ENCODE measurements at regions not wholly inside any gene's neighbourhood (a gene's known extent, or its start where the extent isn't known, plus 50 kb on each side); places are given as distances from the start of the nearest gene placed in this dataset.

GRCh38 chr1:207230441-207230840 is 91.0 kb upstream of the CD55 start:
- ATAC-seq (ENCODE audit: insufficient read depth, low read depth): no peak
- no peaks in the 10 kb centered on the region for H3K79me2 ChIP-seq (ENCODE audit: insufficient read depth, low read length)
- no peaks in the 10 kb centered on the region for H3K9me3 ChIP-seq (ENCODE audit: insufficient read depth, low read length, severe bottlenecking)
- TF ChIP-seq EZH2 (IDR thresholded peaks at IDR 0.05; ENCODE audit: borderline replicate concordance, low read depth, low read length, severe bottlenecking): no peak
- TF ChIP-seq CTCF (IDR thresholded peaks at IDR 0.05; ENCODE audit: borderline replicate concordance, extremely low read depth, low read length, poor library complexity, severe bottlenecking): no peak
- no peak for DNase-seq
- no peaks in the 10 kb centered on the region for H3K36me3 ChIP-seq (ENCODE audit: insufficient read depth, low read length)
- H3K4me1 ChIP-seq (ENCODE audit: insufficient read depth, low read length): no peaks in the 10 kb centered on the region
- H3K9ac ChIP-seq (ENCODE audit: low read depth, low read length): no peak overlapping the region
- H3K4me3 ChIP-seq (ENCODE audit: low read depth in 1 of 2, low read length in 2 of 2): no peak overlapping the region
- H2AFZ ChIP-seq (ENCODE audit: low read depth, low read length): no peak overlapping the region
- no peak overlapping the region for H3K27ac ChIP-seq (ENCODE audit: low read length)
- H3K4me2 ChIP-seq (ENCODE audit: insufficient read depth, low read length): no peak overlapping the region
- H3K27me3 ChIP-seq (ENCODE audit: insufficient read depth, low read length, poor library complexity): no peaks in the 10 kb centered on the region
- H4K20me1 ChIP-seq (ENCODE audit: insufficient read depth, low read length): no peaks in the 10 kb centered on the region

GRCh38 chr1:207234690-207235089 is 86.8 kb upstream of the CD55 start:
- Histone ChIP-seq H3K79me2 (ENCODE audit: insufficient read depth, low read length) (no peaks in the 10 kb centered on the region), H3K9me3 (ENCODE audit: insufficient read depth, low read length, severe bottlenecking) (no peaks in the 10 kb centered on the region), H3K27me3 (ENCODE audit: insufficient read depth, low read length, poor library complexity) (no peaks in the 10 kb centered on the region), H3K4me3 (ENCODE audit: low read depth in 1 of 2, low read length in 2 of 2) (no peak overlapping the region), H3K27ac (ENCODE audit: low read length) (no peak overlapping the region), H3K4me2 (ENCODE audit: insufficient read depth, low read length) (no peak overlapping the region), H3K9ac (ENCODE audit: low read depth, low read length) (no peak overlapping the region), H4K20me1 (ENCODE audit: insufficient read depth, low read length) (no peaks in the 10 kb centered on the region), H2AFZ (ENCODE audit: low read depth, low read length) (no peak overlapping the region), H3K36me3 (ENCODE audit: insufficient read depth, low read length) (no peaks in the 10 kb centered on the region), H3K4me1 (ENCODE audit: insufficient read depth, low read length) (no peaks in the 10 kb centered on the region)
- ATAC-seq (ENCODE audit: insufficient read depth, low read depth) (no peak), DNase-seq (no peak)
- TF ChIP-seq EZH2 (IDR thresholded peaks at IDR 0.05; ENCODE audit: borderline replicate concordance, low read depth, low read length, severe bottlenecking): no peak
- no peak for TF ChIP-seq CTCF (IDR thresholded peaks at IDR 0.05; ENCODE audit: borderline replicate concordance, extremely low read depth, low read length, poor library complexity, severe bottlenecking)

- DNase-seq (no peak), ATAC-seq (ENCODE audit: insufficient read depth, low read depth) (no peak)
- H3K4me1 ChIP-seq (ENCODE audit: insufficient read depth, low read length): no peaks in the 10 kb centered on the region
- peaks cover 3% of the 10 kb centered on the region for H3K27me3 ChIP-seq (ENCODE audit: insufficient read depth, low read length, poor library complexity)
- TF ChIP-seq EZH2 (IDR thresholded peaks at IDR 0.05; ENCODE audit: borderline replicate concordance, low read depth, low read length, severe bottlenecking) (no peak), CTCF (IDR thresholded peaks at IDR 0.05; ENCODE audit: borderline replicate concordance, extremely low read depth, low read length, poor library complexity, severe bottlenecking) (no peak)
- H4K20me1 ChIP-seq (ENCODE audit: insufficient read depth, low read length): no peaks in the 10 kb centered on the region
- no peak overlapping the region for H3K27ac ChIP-seq (ENCODE audit: low read length)
- no peak overlapping the region for H3K9ac ChIP-seq (ENCODE audit: low read depth, low read length)
- H3K9me3 ChIP-seq (ENCODE audit: insufficient read depth, low read length, severe bottlenecking): no peaks in the 10 kb centered on the region
- H3K79me2 ChIP-seq (ENCODE audit: insufficient read depth, low read length): no peaks in the 10 kb centered on the region
- no peaks in the 10 kb centered on the region for H3K36me3 ChIP-seq (ENCODE audit: insufficient read depth, low read length)
- H3K4me3 ChIP-seq (ENCODE audit: low read depth in 1 of 2, low read length in 2 of 2): no peak overlapping the region
- no peak overlapping the region for H3K4me2 ChIP-seq (ENCODE audit: insufficient read depth, low read length)
- H2AFZ ChIP-seq (ENCODE audit: low read depth, low read length): no peak overlapping the region
Observed at GRCh38 chr1:207239874-207240273, 81.6 kb upstream of the CD55 start.

Data from DND-41 (cell line).